ENCODE measurements at regions not wholly inside any gene's neighbourhood (a gene's known extent, or its start where the extent isn't known, plus 50 kb on each side); places are given as distances from the start of the nearest gene placed in this dataset.

GRCh38 chr18:22883179-22883578 is 49.9 kb upstream of the RBBP8 start:
- TF ChIP-seq TAF1 (IDR thresholded peaks at IDR 0.05; ENCODE audit: borderline replicate concordance, insufficient read depth, low read length): no peak
- no peak for TF ChIP-seq POLR2AphosphoS5 (IDR thresholded peaks at IDR 0.05; ENCODE audit: low read depth, low read length)
- TF ChIP-seq, protein P1, sequence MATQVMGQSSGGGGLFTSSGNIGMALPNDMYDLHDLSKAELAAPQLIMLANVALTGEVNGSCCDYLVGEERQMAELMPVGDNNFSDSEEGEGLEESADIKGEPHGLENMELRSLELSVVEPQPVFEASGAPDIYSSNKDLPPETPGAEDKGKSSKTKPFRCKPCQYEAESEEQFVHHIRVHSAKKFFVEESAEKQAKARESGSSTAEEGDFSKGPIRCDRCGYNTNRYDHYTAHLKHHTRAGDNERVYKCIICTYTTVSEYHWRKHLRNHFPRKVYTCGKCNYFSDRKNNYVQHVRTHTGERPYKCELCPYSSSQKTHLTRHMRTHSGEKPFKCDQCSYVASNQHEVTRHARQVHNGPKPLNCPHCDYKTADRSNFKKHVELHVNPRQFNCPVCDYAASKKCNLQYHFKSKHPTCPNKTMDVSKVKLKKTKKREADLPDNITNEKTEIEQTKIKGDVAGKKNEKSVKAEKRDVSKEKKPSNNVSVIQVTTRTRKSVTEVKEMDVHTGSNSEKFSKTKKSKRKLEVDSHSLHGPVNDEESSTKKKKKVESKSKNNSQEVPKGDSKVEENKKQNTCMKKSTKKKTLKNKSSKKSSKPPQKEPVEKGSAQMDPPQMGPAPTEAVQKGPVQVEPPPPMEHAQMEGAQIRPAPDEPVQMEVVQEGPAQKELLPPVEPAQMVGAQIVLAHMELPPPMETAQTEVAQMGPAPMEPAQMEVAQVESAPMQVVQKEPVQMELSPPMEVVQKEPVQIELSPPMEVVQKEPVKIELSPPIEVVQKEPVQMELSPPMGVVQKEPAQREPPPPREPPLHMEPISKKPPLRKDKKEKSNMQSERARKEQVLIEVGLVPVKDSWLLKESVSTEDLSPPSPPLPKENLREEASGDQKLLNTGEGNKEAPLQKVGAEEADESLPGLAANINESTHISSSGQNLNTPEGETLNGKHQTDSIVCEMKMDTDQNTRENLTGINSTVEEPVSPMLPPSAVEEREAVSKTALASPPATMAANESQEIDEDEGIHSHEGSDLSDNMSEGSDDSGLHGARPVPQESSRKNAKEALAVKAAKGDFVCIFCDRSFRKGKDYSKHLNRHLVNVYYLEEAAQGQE (IDR thresholded peaks at IDR 0.05; ENCODE audit: insufficient read depth in 1 of 2, low read depth in 2 of 2, low read length in 2 of 2): no peak
